ENCODE measurements at regions not wholly inside any gene's neighbourhood (a gene's known extent, or its start where the extent isn't known, plus 50 kb on each side); places are given as distances from the start of the nearest gene placed in this dataset.

DNA sequence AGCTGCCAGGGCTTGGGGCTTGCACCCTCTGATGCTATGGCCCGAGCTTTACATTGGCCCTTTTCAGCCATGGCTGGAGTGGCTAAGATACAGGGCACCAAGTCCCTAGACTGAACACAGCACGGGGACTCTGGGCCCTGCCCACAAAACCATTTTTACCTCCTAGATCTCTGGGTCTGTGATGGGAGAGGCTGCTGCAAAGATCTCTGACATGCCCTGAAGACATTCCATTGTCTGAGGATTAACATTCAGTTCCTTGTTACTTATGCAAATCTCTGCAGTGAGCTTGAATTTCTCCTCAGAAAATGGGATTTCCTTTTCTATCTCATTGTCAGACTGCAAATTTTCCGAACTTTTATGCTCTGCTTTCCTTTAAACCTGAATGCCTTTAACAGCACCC lies 337.0 kb upstream of the SMC2 start:
- TF ChIP-seq GATA3 (IDR thresholded peaks at IDR 0.05; ENCODE audit: low read depth, low read length): no peak
- no peak for TF ChIP-seq GATA2 (IDR thresholded peaks at IDR 0.05; ENCODE audit: low read depth, low read length)

Data from SH-SY5Y (cell line).